ACHN (cell line): ENCODE measurements at regions not wholly inside any gene's neighbourhood (a gene's known extent, or its start where the extent isn't known, plus 50 kb on each side); places are given as distances from the start of the nearest gene placed in this dataset.

ENCODE experiments used
- DNase-seq: peaks from one replicate; pipeline ENCODE4 v3.0.0-alpha.2; 2015
- in situ Hi-C: cut with HindIII; loops from 2 replicates; pipeline ENCODE4 v1.10.0; 2017; ENCODE audit warnings: low sequenced_read_pairs, low pct_ligation_motif_present, low pct_unique_long_range_greater_than_20kb

DNA sequence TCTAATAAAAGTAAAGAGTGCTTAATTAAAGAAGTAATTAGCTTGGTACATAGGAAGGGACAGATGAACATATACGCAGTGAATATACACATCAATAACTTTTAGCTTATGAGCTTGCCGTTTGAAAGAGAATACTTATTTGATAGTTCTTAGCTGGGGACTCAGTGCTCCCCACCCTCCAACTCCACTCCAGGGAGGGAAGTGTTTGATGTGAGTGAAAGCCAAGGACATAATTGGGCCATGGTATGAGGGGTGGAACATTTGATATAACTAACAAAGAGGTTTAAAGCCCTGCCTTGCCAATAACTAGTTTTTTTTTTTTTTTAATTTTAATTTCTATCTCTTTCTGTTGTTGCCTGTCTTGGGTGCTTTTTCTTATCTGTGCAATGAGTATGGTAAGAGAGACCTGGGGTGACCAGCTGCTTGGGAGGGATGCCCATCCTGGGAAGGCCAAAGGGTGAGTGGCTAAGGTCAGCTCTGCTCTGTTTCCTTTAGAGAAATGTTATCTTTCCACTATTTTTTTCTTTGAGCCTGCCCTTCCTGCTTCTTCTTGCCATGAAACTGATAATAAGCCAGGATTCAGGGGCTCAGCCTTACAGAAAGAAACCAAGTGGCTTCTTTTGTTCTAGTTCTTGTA, 132.8 kb upstream of the CPSF6 start:
- no peak for DNase-seq
- in situ Hi-C loops: no loop called here

DNA sequence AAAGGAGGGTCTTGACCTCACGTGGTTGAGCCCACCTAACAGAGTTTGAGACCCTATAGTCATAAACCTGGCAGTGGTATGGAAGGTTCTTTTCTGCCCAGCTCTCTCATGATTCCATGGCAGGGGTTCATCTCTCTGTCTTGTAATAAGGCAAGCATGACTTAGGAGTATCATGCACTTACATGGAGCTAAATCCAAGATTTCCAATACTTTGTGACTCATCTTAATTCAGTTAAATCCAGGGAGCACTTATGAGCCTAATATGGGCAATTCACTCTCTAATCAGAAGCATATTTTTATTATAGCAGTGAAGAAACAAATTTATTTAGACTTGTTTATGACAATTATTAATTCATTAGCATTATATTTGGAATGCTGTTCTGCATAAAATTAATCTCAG, 131.8 kb upstream of the CPSF6 start:
- in situ Hi-C loops: no loop called here
- DNase-seq: no peak

DNA sequence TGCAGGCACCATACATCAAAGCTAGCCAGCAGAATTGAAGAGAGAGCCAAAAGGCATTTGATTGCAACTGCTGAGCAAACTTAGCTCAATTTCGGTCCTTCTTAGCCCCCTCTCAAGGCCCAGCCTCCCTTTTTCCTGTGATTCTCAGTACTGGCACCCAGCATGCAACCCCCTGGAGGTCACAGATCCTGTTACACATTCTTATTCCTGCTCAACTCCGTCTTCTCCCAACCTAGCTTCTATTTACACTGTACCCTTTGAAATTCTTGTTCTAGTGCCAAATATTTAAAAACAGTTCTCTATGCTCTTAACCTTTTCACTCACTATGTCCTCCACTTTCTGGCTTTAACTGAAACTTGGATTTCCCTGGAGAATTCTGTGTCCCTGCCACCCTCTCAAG, 131.3 kb upstream of the CPSF6 start:
- in situ Hi-C loops: no loop called here
- DNase-seq: no peak

DNA sequence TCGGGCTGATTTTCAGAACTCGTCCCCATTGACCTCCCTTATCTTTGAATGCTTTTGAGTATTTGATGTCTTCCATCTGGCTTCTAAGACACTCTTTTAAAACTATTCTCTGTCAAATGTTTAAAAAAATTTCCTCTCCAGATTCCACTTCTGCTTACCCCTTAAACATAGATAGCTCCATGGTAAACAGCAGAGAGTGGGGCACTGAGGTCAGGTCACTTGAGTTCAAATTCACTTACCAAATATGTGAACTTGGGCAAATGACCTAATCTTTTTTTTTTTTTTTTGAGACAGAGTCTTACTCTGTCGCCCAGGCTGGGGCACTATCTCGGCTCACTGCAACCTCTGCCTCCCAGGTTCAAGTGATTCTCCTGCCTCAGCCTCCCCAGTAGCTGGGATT, 126.8 kb upstream of the CPSF6 start:
- no peak for DNase-seq
- in situ Hi-C loops: no loop called here

DNA sequence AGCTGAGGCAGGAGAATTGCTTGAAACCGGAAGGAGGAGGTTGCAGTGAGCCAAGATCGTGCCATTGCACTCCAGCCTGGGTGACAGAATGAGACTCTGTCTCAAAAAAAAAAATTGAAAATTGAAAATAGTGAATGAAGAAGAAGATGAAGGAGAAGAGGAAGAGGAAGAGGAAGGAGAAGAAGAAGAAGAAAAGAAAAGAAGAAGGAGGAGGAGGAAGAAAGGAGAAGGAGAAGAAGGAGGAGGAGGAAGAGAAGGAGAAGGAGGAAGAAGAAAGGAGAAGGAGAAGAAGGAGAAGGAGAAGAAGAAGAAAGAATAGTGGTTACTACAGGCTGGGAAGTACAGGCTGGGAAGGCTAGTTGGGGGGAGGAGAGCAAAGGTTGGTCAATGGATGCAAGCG, 124.3 kb upstream of the CPSF6 start:
- DNase-seq: no peak
- in situ Hi-C loops: no loop called here

DNA sequence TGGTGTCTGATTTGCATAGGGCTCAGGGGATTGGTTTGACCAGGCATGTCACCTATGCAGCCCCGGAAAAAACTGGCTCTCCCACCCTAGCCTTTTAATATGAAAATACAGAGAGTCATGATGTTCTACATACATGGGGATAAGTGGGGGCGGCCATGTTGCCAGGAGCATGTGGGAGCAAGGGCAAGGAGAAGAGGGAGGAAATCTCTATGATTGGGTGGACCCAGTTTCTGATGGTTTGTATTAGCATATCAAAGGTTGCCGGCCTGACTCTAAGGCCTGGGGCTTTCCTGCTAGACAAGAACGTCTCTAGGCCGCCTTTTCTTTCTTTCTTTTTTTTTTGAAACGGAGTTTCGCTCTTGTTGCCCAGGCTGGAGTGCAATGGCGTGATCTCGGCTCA, 123.4 kb upstream of the CPSF6 start:
- in situ Hi-C loops: no loop called here

DNA sequence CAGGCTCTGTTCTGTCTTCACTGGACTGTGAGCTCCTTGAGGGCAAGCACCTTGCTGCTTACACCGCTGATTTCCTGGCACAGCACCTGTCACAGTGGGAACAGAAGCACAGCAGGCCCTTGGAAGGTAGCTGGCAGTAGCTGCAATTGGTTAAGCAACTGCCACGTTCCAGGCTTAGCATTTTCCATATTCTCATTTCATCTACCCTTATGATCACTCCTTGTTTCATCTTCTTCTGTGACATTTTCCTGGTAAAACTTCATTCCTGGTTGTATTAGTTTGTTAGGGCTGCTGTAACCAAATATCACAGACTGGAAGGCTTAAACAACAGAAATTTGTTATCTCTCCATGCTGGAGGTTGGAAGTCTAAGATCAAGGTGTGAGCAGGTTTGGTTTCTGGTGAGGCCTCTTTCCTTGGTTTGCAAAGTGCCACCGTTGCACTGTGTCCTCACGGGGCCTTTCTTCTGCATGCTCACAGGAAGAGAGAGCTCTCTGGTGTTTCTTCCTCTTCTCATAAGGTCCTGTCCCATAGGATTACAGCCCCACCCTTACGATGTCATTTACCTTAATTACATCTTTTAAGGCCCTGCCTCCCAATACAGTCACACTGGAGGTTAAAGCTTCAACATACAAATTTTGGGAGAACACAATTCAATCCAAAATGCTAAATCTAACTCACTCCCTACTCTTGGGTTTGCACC, 121.7 kb upstream of the CPSF6 start:
- in situ Hi-C loops: no loop called here
- no peak for DNase-seq

More for the DNA sequence above, 123.4 kb upstream of the CPSF6 start:
- DNase-seq: no peak

DNA sequence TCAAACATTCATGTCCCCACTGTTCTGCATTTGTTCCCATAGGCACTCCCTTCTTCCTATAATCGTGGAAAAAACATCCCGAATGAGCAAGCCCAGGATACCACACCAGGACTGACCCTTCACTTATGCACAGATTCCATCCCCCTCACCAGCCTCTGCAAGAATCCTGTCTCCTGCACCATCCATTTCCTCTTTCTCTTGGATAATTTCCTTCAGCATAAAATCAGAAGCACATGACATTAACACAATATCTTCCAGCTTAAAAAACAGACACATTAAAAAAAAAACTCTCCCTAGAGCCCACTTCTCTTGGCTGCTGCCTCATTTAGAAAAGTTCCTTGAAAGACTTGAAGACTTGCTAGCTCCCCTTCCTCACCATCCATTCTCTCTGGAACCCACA, 120.9 kb upstream of the CPSF6 start:
- DNase-seq: no peak
- in situ Hi-C loops: no loop called here

DNA sequence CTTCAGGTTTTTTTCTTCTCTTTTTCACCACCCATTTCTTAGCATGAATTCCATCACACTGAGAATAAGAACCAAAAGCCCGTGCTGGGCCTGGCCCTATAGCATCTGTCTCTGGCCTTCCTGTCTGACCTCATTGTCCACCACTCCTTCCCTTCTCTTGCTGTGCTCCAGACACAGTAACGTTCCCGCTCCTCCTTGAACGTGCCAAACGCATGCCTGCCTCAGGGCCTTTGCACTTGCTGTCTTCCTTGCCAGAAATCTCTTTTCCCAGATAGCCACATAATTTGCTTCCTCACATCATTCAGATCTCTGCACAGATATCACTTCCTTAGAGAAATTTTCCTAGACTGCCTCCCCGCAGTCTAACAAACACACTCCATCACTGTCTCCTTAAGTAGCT, 119.6 kb upstream of the CPSF6 start:
- DNase-seq: no peak
- in situ Hi-C loops: no loop called here

DNA sequence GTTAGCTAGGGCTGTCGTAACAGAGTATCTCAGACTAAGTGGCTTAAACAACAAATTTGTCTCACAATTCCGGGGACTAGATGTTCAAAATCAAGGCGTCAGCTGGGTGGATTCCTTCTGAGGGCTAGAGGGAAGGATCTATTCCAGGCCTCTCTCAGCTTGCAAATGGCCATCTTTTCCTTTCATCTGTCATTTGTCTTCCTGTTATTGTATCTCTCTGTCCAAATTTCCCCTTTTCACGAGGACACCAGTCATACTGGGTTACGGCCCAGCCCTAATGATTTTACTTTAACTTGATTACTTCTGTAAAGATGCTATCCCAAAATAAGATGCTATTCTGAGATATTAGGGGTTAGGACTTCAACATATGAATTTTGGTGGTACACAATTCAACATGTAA, 119.0 kb upstream of the CPSF6 start:
- DNase-seq: no peak
- in situ Hi-C loops: no loop called here

DNA sequence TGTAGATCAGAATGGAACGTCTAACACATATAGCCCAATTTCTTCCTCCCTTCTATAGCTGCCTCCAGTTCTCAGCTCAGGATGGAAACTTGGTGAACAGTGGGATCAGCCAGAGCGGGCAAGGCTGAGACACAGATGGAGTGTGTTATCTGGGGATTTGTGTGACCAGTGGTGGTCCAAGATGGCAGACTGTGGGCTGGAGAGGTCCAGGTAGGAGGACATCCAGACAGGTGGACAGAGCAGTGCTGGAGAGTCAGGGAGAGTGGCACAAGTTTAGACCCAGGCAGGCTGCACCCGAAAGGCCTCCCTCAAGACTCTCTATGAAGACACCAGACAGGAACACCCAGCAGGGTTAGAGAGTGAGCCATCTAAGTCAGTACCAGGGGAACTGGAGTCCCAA, 116.1 kb upstream of the CPSF6 start:
- no peak for DNase-seq
- in situ Hi-C loops: no loop called here

DNA sequence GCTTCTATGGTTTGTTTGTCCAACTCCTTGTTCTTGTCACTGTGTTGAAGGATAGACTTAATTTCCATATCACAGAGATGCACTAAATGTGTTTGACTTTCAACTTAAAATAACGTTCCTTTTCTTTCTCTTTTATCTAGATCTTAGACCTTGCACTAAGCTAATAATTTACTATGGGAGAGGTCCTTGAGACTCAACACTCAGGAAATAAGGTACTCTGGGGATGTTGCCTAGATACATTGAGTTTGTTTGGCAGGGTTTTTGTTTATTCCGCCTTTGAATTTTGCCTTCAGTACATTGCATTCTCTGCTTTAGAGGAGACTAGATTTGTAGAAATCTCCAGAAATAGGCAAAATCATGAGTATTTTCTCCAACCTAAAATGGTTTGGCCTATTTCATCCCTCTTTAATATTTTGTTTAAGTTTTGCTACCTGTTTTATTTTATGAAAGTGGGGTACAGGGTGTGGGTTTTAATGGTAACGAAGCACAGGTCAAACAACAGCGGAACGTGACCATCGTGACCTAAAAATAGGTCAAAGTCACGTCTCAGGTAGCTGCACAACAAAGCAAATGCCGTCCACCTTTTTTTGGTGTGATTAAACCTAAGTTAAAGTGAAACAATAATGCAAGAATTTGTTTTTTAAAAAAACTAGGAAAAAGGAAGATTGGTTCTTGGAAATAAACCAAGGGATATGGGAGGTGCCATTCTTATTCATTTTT, 115.3 kb upstream of the CPSF6 start:
- DNase-seq: no peak
- in situ Hi-C loops: no loop called here

DNA sequence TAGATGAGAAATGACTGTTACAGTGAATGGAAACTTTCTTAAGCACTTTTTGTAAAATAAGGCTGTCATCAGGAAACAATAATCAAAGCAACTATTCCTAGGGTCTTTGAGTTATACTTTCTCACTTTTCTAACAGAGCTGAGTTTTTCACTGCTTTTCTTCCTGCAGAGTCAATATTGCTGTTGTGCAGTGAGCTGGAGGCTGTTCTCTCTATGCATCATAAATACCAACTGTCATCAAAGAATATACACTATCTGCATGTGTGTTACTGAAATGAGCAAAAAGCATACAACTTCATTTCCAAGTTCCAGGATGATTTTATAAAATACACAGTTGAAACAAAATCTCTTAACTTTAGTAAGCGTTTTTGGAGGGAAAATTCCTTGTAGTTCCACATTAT, 110.4 kb upstream of the CPSF6 start:
- no peak for DNase-seq

DNA sequence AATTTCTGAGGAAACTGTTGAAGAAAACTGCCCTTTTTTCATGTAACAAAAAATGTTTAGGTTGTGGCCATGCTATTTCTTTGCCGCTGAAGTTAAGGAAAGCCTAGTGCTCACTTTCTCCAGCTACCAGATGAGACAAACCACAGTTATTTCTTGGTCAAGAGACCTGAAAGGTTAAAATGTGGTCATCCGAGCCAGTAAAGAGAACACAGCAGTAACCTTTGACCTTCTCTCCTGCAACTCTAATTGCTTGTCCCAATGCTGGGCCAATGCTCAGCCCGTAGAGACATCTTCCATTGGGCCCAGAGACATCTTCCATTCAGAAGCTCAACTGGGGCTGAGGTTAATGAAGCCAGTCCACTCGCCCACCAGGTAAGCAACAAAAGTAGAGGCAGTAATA, 109.8 kb upstream of the CPSF6 start:
- no peak for DNase-seq
- in situ Hi-C loops: no loop called here

More for the DNA sequence above, 110.4 kb upstream of the CPSF6 start:
- in situ Hi-C loops: no loop called here

DNA sequence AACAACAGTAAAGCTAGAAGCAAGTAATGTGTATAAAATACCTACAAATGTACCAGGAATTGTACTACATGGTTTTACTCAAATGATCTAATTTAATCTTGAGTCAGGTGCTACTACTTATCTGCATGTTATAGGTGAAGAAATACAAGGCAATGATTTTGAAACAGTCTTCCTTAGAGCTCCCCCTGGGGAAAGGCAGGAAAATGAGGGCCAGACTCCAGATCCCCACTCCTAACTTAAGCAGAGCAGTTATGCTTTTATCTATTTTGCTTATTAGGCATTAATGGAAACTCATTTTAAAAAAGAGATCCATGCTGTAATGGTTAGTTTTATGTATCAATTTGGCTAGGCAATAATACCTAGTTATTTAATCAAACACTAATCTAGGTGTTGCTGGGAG, 109.3 kb upstream of the CPSF6 start:
- peak; percentile 36 for DNase-seq
- in situ Hi-C loops: no loop called here

DNA sequence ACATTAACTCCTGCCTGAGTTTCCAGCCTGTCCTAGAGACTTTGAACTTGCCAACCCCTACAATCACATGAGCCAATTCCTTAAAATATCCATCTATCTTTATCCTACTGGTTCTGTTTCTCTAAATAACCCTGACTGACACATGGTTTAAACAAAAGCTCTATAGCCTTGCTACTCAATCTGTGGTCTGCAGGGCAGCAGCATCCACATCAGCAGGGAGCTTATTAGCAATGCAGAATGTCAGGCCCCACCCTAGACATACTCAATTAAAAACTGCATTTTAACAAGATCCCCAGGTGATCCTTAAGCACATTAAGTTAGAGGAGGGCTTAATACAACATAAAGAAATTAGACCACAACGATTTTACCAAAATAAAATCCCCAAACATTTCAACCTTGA, 108.3 kb upstream of the CPSF6 start:
- in situ Hi-C loops: no loop called here
- DNase-seq: no peak

DNA sequence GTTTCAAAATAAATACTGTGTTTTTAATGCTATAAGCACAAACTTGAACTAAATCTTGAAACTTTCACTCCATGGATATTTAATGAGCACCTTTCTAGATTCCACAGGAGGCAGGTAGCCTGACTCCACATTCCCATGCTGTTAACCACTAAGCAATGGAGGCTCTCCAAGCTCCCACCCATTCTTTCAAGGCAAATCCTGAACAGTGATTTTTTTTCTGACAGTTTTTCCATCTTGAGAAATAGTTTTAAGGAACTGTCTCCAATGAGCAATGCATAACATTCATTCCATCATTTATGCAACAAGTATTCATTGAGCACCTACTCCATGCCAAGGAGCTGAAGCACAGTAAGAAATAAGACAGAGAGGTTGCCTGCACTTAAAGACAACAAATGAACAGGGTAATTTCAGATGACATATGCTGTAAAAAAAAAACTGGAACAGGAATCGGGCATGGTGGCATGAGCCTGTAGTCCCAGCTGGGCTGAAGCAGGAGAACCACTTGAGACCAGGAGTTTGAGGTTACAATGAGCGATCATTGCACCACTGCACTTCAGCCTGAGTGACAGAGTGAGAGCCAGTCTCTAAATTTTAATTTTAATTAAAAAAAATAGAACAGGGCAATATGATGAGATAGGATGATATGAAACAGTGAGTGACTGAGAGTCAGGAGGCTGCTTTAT, 102.3 kb upstream of the CPSF6 start:
- in situ Hi-C loops: no loop called here
- DNase-seq: no peak

DNA sequence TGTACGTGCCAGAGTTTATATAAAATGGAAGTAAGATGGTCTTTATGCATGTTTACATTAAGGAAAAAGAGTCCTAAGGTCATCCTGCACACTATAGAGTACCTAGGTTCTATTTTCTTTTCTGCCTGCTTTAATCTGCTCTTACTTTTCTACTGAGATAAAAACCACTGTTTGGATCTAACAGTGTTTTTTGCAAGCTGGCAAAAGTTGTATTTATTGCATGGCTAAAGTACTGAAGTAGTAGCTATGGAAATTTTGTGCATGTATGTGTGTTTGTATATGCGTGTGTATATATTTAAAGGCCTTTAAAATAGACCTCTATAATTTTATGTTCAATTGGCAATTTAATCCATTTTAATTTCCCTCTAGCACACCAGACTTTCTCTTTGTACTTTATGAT, 98.3 kb upstream of the CPSF6 start:
- no peak for DNase-seq
- in situ Hi-C loops: no loop called here

DNA sequence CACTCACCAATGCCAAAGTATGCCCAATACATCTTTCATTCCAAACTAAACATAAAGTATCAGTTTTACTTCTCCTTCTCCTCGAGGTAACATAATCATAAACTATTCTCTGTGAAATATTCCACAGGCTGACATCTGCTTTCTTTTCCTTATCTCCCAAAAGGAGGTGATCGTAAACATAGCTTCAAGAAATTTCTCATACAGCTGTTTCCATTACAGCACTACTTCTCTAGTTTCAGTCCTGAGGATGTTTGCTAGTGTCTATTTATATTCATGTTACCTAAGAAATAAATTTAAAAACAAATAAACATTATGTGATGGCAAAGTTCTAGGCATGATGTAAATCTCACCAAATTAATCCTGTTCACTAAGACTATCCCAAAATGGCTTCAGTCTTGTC, 90.1 kb upstream of the CPSF6 start:
- DNase-seq: no peak
- in situ Hi-C loops: no loop called here
